HG02642 (cell line): ENCODE measurements at regions not wholly inside any gene's neighbourhood (a gene's known extent, or its start where the extent isn't known, plus 50 kb on each side); places are given as distances from the start of the nearest gene placed in this dataset.
"Not testable (repeated sequence)": the region's sequence is repeated elsewhere in the genome, so short reads cannot be mapped to it uniquely, and the experiment has no call there.

Experiments used
- ATAC-seq: cut with Tn5 transposase; IDR thresholded peaks from one replicate; pipeline ENCODE4 v1.9.1; 2021; ENCODE audit warnings: mild to moderate bottlenecking; ENCODE audit not compliant: unreplicated experiment, poor library complexity

DNA sequence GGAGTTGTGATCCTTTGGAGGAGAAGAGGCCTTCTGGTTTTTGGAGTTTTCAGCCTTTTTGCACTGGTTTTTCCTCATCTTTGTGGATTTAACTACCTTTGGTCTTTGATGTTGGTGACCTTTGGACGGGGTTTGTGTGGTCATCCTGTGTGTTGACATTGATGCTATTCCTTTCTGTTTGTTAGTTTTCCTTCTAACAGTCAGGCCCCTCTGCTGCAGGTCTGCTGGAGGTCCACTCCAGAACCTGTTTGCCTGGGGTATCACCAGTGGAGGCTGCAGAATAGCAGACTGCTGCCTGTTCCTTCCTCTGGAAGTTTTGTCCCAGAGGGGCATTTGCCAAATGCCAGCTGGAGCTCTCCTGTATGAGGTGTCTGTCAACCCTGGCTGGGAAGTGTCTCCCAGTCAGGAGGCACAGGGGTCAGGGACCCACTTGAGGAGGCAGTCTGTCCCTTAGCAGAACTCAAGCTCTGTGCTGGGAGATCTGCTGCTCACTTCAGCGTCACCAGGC is 149.4 kb upstream of the G2E3 start:
- ATAC-seq, result not testable (repeated sequence)

DNA sequence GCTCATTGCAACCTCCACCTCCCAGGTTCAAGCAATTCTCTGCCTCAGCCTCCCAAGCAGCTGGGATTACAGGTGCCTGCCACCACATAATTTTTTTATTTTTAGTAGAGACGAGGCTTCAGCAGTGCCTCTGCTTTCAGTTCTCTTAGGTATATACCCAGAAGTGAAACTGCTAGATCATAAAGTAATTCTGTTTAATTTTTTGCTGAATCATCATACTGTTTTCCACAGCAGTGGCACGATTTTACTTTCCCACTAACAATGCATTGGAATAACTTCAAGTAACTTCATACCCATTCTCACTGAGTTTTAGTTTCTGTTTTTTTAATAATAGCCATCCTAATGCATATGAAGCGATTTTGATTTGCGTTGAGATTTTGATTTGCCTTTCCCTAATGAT is 148.0 kb upstream of the G2E3 start:
- no peak for ATAC-seq

DNA sequence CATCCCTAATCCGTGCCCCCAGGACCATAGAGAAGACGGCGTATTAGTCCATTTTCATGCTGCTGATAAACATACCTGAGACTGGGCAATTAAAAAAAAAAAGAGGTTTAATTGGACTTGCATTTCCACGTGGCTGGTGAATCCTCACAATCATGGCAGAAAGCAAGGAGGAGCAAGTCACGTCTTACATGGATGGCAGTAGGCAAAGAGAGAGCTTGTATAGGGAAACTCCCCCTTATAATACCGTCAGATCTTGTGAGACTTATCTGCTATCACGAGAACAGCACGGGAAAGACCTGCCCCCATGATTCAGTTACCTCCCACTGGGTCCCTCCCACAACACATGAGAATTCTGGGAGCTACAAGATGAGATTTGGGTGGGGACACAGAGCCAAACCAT is 145.8 kb upstream of the G2E3 start:
- ATAC-seq, result not testable (repeated sequence)

DNA sequence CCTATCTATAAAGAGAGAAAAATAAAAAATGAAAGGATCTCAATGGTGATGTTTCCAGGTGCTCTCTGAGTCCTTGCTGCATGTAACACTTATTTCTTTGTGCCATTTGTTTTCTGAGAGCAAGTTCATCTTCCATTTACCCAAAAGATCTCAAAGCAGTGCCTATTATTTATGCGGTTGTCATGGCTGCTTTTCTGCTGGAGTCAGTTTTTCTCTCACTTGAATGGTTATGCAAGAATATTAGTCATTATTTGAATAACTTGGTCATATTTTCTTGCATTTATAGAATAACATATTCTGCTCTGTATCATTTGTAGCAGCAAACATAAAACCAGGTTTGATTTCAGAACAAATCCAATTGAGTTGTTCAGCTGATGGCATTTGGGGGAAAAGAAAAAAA is 141.8 kb upstream of the G2E3 start:
- no peak for ATAC-seq

DNA sequence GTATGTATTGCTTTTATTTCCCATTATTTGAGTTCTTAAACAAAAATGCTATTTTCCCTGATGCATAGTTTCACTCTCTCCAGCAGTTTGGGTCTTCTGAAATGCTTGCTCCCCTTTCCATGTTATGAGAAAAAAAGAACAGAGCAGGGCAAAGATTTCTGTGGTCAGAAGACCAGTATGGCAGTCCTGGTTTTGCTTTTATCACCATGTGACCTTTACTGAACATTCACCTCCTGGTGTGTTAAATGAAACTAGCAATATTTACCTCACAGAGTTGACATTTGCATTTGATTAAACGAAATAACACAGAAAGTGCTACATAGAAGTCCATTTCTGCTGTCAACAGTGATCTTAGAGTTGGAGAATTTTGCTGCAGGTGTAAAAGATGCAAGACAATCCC is 141.0 kb upstream of the G2E3 start:
- ATAC-seq, result no peak

DNA sequence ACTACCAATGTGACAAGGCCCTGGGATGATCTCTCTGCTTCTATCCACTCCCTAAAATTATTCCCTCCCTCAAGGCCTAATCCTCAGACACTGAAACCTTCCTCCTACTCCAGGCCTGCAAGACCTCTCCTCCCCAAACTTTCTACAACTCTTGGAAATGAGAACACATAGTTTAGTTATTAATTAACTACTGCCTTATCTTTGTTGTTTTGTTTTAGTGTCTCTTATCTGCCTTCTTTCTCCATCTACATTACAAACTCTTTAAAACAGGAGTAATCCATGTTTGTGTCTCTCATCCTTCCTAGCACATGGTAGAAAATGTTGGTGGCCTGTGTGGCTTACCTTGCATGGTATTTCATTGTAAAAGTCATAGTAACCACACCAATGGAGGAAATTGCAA is 139.9 kb upstream of the G2E3 start:
- ATAC-seq, result no peak

DNA sequence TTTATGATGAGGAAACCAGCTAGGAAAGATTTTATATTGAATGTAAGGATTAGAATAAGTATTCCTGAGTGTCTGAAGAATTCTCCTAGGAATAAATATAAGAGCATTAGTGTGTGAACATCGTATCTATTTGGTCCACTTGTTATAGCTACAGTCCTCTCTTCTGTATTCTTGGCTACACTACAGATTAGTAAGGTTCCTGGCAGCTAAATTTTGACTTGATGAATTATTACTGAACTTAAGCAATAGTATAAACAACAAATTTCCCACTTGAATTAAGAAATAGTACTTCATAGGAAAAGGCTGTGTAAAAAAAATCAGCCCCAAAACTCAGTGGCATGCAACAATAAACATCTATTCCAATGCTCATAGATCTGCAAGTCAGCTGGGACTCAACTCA is 138.4 kb upstream of the G2E3 start:
- ATAC-seq, result no peak

DNA sequence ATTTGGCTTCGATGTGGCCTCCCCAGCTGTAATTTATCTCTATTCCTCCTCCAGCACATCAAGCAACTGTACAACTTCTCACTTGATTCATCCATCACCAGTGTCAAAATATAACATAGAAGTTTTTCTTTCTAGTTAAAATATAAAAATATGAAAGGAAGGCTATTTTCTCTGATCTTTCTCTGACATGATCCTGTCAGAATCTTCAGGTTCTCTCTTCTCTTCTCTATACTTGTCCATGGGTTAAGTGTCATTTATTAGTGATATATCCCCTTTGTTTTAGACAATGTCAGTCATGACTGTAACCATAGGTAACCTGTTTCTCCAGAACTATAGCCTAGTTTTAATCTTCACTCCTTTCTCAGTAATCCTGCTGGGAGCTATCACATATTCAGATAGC is 132.5 kb upstream of the G2E3 start:
- ATAC-seq, result no peak

DNA sequence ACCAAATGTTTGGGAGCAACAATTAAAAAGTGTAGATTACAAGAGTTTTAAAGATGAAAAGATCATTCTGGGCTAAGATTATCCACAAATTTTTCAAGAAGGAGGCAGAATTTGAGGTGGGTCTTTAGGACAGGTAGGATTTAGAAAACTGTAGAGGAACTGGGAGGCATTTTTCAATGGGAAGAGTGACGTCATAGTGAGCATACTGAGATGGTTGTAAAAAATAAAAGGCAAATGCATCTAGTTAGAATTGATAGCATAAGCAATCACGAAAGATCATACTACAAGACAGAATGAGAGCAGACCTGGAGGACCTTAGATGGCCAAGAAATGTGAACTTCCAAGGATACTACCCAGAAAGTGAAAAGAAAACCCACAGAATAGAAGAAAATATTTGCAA is 131.6 kb upstream of the G2E3 start:
- ATAC-seq, result no peak

DNA sequence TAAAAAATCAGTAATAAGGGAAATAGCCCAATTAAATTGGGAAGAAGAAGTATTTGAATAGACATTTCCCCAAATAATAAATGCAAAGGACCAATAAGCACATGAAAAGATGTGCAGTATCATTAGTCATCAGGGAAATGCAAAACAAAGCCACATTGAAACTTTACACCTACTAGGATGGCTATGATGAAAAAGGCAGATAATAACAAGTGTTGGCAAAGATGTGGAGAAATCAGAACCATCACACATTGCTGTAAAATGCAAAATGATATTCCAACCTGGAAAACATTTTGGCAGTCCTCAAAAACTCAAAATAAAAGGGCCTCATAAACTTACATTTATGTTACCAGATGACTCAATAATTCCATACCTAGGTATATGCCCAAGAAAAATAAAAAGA is 131.1 kb upstream of the G2E3 start:
- no peak for ATAC-seq

DNA sequence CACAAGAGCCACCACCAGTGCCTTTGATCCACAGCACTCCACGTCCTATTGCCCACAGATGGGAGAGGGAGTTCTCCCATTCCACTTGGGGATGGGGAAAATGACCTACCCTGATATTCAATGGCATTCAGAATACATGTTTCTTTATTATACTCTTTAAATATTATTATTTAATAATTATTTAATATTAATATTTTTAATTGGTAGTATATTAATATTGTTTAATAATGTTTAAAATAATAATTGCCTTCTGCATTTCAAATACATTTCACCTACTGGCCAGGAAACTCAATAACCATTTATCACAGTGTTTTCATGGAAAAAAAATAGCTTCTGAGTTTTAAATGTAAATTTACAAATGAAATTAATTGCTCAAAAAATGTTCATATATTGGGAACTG is 127.4 kb upstream of the G2E3 start:
- ATAC-seq, result no peak

DNA sequence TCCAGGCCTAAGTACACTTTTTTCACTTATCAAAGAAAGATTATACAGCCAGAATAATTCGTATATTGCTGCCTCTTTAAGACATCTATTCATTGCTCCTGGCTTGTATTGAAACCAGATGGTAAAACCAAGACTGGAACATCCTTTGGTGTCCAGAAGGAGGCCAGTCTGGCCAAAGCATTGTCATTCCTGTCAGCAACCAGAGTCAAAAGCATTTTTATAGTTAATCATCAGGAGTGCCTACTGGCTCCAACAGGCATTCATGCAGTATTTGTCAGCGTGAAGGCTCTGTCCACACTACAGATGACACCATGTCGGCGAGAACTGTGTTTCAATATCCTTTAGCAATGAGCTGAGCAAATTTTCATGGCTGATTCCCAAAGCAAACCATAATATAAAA is 118.0 kb upstream of the G2E3 start:
- no peak for ATAC-seq

DNA sequence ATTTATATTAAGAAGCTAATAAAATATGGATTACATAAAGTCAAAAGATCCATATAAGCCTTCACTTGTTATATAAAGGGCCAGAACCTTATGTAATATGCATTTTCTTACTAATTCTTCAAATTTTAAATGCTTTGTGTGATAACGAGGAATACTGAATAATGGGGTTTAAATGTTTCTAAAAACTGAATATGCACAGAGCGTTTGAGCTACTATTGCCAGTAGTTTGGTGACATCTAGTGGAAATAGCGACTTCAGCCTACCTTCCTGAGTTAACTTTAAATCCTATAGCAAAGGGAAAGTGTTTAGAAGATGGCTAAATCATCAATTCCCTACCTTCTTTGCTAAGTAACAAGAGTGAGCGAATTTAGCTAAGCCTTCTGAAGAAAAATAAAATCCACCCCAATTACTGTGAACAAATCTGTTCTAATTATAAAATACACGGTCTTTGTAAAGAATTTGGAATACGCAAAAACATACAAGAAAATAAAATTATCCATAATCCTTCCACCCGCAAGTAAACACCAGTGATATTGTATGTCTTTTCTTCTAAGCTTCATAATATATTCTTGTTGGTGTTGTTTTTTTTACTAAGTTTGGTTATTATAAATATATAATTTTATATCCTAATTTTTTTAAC is 115.5 kb upstream of the G2E3 start:
- ATAC-seq, result no peak

DNA sequence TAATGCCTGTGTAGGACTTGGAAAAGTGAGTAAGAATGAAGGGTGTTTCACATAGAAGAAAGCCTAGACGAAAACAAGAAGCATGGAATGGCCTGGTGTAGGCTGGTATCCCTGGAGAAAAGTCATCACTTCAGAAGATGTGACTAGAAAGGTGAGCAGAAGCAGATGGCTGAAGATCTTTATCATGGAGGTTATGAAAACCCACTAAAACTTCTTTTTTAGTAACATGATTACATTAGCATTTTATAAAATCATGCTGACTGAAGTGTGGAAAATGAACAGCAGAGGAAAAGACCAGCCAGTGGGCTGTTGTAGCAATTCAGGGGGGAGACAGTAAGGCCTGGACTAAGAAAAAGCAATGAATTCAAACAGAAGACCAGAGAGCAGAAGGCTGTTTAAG is 114.5 kb upstream of the G2E3 start:
- ATAC-seq, result no peak

DNA sequence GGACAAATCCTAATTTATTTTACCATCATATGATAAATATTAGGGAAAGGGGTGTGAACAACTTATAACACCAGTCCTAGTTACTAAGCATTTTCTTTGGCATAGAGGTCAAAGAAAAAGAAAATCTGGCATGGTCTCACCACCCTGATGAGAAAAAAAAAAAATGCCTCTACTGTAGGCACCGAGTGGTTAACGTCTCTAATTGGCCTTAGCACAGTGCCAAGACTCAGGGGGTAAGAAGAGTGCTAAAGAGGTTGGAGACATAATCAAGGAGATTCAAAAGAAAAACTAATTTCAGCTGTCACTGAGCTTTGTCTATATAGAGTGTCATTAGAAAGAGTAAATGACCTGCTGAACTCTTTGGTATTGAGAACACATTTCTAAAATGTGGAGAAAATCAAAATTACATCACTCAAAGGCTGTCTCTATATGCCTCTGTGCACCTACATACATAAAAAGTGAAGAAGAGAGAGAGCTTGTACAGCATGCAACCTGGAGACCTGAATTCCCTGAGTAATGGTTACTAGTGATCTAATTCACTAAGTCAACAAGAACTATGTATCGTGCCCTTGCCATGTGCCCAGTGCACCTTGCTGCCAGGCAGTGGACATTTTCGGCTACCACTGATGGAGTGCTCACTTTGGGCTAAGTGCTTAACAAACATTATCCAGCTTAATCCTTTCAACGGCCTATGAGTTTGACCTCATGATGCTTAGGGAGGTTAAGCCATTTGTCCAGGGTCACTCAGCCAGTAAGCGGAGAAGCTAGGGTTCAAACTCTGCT is 113.8 kb upstream of the G2E3 start:
- ATAC-seq, result no peak

DNA sequence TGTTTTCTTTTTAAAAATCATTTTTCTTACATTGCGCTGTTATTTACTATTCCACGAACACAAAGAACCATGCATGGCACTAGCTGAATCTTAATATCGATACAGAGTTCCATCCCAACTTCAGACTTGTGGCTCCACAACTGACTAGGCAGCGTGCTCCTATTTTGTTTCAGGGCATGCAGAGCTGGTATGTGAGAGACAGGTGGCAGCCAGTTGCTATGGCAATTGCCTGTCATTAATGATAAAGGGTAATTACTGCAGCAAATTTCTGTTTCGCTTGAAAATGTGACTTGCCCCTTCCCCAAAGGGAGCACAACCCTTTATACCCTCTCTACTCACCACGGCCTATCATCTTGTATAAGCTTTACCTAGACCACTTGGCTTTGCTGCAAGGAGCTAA is 113.1 kb upstream of the G2E3 start:
- ATAC-seq, result no peak

DNA sequence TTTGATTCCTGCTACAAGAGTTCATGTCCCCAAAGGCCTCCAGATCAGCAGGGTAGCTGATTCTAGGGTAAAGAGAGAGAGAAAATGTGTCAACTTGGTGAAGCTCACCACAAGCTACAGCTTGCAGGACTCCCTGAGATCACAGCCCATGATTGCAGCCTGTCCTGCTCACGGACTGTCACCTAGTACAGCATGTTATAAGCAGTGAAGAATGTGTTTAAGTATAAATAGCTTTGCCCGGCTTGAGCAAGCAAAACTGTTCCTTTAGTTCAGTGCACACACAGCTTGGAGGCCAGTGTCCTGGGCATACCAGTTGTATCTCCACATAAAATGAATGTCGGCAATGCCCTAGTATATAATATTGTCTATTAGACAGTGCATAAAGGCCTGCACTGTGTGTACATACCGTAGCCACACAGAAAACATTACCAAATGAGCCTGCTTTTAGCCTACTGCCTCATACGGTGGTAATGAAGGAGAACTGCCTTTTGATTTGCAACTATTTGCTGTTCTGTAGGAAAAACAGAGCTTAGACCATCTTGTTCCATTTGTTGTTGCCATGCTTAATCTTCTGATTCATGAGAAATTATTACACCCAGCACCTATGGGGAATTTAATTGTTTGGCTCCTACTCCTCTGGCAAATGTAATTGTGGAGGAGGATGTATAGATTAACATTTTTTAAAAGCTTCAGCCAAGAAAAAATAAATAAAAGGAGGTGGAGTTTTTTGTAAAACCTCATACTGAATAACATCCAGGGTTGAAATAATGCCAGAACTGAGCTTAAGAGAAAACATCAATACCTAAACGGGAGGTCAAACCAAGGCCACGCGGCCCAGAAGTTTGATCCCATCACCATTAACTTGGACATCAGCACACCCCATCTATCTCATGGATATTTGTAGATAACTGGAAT is 108.1 kb upstream of the G2E3 start:
- no peak for ATAC-seq

DNA sequence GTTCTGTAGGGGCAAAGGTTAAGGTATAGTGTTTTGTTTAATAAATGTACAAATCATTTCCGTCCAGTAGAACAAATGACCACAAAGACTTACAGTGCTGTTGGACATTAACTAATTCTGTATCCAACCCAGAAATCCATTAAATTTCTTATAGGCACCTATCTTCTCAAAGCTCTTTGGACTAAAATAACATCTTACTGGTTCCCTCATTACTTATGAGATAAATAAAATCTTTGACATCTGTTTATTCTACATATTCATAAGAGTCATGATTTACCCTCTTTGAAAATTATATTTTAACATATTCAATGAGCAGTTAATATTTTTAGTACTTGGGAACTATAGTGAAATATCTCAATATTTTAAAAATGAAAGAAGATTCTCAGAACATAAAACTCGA is 102.7 kb upstream of the G2E3 start:
- ATAC-seq, result no peak

DNA sequence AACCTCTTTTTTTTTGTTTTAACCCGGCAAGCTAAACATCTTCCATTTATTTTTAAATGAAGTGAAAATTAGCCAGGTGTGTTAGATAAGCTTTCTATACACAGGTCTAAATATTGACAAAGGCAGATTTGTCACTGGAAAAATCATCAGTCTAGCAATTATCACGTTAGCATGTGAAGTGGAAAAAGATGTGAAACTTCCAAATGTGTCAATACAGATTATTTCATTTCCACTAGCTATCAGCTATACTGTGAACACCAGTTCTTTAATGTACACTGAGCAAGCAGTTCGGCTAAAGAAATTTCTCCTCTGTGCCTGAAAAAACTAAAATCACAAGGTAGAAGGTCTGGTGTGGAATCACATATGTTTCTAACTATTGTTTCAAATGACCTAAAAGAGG is 96.6 kb upstream of the G2E3 start:
- ATAC-seq, result no peak

DNA sequence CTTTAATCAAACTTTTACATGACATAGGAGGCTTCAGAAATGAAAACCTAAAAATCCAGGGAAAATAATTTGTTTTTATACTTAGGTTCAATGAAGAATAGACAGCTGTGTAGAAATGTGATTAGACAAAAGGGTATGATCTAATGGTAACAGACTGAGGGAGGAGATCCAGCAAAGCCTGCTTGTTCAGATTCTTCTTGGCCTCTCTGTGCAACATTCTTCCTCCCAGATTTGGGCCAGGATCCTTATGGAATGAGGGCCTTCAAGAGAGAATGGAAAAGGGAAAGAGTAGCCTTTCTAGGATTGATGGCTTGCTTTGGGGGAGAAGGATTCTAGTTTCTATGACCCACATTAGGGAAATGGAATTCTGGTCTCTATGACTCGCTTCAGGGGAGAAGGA is 94.5 kb upstream of the G2E3 start:
- ATAC-seq, result no peak

DNA sequence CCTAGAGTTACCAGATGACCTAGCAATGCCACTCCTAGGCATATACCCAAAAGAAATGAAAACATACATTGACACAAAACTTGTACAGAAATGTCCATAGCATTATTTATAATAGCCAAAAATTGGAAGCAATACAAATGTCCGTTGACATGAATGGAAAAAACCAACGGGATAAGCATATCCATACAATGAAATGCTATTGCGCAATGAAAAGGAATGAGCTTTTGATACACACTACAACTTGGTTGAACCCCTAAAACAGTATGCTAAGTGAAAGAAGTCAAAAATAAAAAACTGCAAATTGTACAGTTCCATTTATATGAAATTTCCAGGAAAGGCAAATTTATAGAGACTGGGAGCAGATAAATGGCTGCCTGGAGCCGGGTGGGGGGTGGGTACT is 90.6 kb upstream of the G2E3 start:
- no peak for ATAC-seq
